Left lung (tissue), 4 donors: ENCODE measurements at regions not wholly inside any gene's neighbourhood (a gene's known extent, or its start where the extent isn't known, plus 50 kb on each side); places are given as distances from the start of the nearest gene placed in this dataset.
A peak's percentile ranks its signal among the peaks of the same experiment; 100 is the strongest.

Experiments used
- ATAC-seq: fragments of 200-7000 bp; cut with Tn5 transposase; one replicate; pipeline ENCODE4 v1.9.1; 2020; ENCODE audit warnings: moderate library complexity
- DNase-seq, 4 donors: peaks; one replicate each; pipeline ENCODE4 v3.0.0-alpha.2; 2013 to 2020
- H3K27ac ChIP-seq, 2 donors: fragments of 200-600 bp; sonication (generic) in 1 of 2; one replicate each; pipeline versions ENCODE4 v1.5.0 to v1.8.0; 2020 to 2021
- H3K27me3 ChIP-seq, 2 donors: fragments of 200-600 bp; sonication (generic) in 1 of 2; one replicate each; pipeline versions ENCODE4 v1.5.0 to v1.8.0; 2020 to 2021
- H3K36me3 ChIP-seq, 2 donors: fragments of 200-600 bp; sonication (generic) in 1 of 2; one replicate each; pipeline versions ENCODE4 v1.5.0 to v1.8.0; 2020 to 2021
- H3K4me1 ChIP-seq, 2 donors: fragments of 200-600 bp; one replicate each; pipeline ENCODE4 v1.8.0; 2021
- H3K4me3 ChIP-seq, 2 donors: fragments of 200-600 bp; sonication (generic) in 1 of 2; one replicate each; pipeline versions ENCODE4 v1.5.0 to v1.8.0; 2020 to 2021; ENCODE audit warnings: mild to moderate bottlenecking in 1 of 2
- H3K9me3 ChIP-seq, 2 donors: fragments of 200-600 bp; sonication (generic) in 1 of 2; one replicate each; pipeline versions ENCODE4 v1.5.0 to v1.8.0; 2020 to 2021
- CTCF ChIP-seq, 2 donors: fragments of 200-600 bp; sonication (generic) in 1 of 2; IDR thresholded peaks; one replicate each; pipeline versions ENCODE4 v1.5.0 to v1.8.0; 2021; ENCODE audit warnings: antibody characterized with exemption in 2 of 2
- intact Hi-C, 2 donors: fragments of 100-400 bp; cut with DNase I; formaldehyde crosslinking; loops; one replicate each; pipeline versions ENCODE4 v1.11.2 to v1.14.2; 2022
- donor health status: DM: no; HTN: yes; CAD: no.
- donor health status: DM: no; HTN: no; CAD: no.

DNA sequence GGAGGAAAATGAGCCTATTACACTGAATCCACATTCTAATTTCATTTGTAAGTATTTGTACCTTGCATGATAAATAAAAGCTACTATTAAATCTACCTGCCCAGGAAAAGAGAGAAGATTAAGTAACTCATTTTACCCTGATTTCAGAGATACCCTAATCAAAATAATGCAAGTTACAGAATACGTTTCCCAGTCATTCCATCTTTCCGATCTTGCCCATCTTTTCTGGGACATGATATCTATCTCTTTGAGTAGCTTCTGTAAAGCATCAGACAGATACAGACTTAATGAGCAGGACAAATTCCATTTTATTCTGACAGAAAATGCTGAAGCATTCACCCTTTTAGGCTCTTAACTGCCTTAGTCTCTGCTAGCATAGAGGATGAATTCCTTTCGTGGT is 56.6 kb downstream of the SPRY2 start:
- ATAC-seq (no peak), DNase-seq (no peak)
- Histone ChIP-seq H3K4me3 (no peak overlapping the region), H3K4me1 (no peaks in the 10 kb centered on the region), H3K9me3 (no peaks in the 10 kb centered on the region), H3K36me3 (no peaks in the 10 kb centered on the region), H3K27me3 (no peaks in the 10 kb centered on the region), H3K27ac (no peak overlapping the region)
- no peak for TF ChIP-seq CTCF (IDR thresholded peaks at IDR 0.05)
- intact Hi-C loops = no loop called here

DNA sequence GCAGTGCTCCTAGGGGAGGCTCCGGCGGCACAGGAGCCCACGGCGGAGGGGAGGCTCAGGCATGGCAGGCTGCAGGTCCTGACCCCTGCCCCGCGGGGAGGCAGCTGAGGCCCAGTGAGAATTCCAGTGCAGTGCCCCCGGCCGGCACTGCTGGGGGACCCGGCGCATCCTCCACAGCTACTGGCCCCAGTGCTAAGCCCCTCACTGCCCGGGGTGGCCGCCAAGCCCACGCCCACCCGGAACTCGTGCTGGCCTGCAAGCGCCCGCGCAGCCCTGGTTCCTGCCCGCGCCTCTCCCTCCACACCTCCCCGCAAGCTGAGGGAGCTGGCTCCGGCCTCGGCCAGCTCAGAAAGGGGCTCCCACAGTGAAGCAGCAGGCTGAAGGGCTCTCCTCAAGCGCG is 62.2 kb downstream of the SPRY2 start:
- intact Hi-C loops = no loop called here
- ATAC-seq = no peak
- peak in 1 of 4 donors; percentile 66 for DNase-seq
- Histone ChIP-seq H3K36me3 (no peaks in the 10 kb centered on the region), H3K9me3 (no peaks in the 10 kb centered on the region), H3K4me3 (no peak overlapping the region), H3K27ac (no peak overlapping the region), H3K4me1 (peaks cover 0 to 11% of the 10 kb centered on the region in 2 donors), H3K27me3 (no peaks in the 10 kb centered on the region)
- TF ChIP-seq CTCF (IDR thresholded peaks at IDR 0.05) = no peak

- no peak for TF ChIP-seq CTCF (IDR thresholded peaks at IDR 0.05)
- peak in 1 of 4 donors; percentile 39 for DNase-seq
- no peaks in the 10 kb centered on the region for H3K36me3 ChIP-seq
- ATAC-seq = peak; percentile 55
- peak overlapping the region in 1 of 2 donors; percentile 42 for H3K27ac ChIP-seq
- H3K4me3 ChIP-seq = no peak overlapping the region
- peaks cover 0 to 3% of the 10 kb centered on the region in 2 donors for H3K9me3 ChIP-seq
- H3K4me1 ChIP-seq = peaks cover 0 to 11% of the 10 kb centered on the region in 2 donors
- no peaks in the 10 kb centered on the region for H3K27me3 ChIP-seq
- intact Hi-C loops = no loop called here
These were observed 64.3 kb downstream of the SPRY2 start for GRCh38 chr13:80276371-80277289.

- no peaks in the 10 kb centered on the region for H3K27me3 ChIP-seq
- DNase-seq (no peak), ATAC-seq (no peak)
- H3K27ac ChIP-seq = no peak overlapping the region
- H3K4me1 ChIP-seq = peaks cover 0 to 11% of the 10 kb centered on the region in 2 donors
- TF ChIP-seq CTCF (IDR thresholded peaks at IDR 0.05) = no peak
- peaks cover 0 to 11% of the 10 kb centered on the region in 2 donors for H3K9me3 ChIP-seq
- H3K36me3 ChIP-seq = no peaks in the 10 kb centered on the region
- H3K4me3 ChIP-seq = no peak overlapping the region
- intact Hi-C loops = no loop called here
These were observed 66.3 kb downstream of the SPRY2 start for GRCh38 chr13:80274643-80275042.

- TF ChIP-seq CTCF (IDR thresholded peaks at IDR 0.05) = no peak
- intact Hi-C loops = no loop called here
- Histone ChIP-seq H3K27me3 (no peaks in the 10 kb centered on the region), H3K36me3 (no peaks in the 10 kb centered on the region), H3K9me3 (peaks cover 0 to 11% of the 10 kb centered on the region in 2 donors), H3K4me1 (peaks cover 0 to 11% of the 10 kb centered on the region in 2 donors), H3K4me3 (no peak overlapping the region), H3K27ac (no peak overlapping the region)
- DNase-seq = no peak
- ATAC-seq = no peak
These were observed 67.2 kb downstream of the SPRY2 start for GRCh38 chr13:80273718-80274117.
